IMR-90 (cell line): ENCODE measurements at regions not wholly inside any gene's neighbourhood (a gene's known extent, or its start where the extent isn't known, plus 50 kb on each side); places are given as distances from the start of the nearest gene placed in this dataset.

Experiments
- ATAC-seq: fragments of 200-7000 bp; cut with Tn5 transposase; 2 replicates; pipeline ENCODE4 v1.9.1; 2020; ENCODE audit warnings: low read depth, mild to moderate bottlenecking, moderate library complexity
- BruUV-seq: library from RNA; stranded (reverse); fragments of 400-500 nt; replicated peaks from 2 replicates; lab custom pipeline; 2021; lab: Mats Ljungman, UMichigan
- CTCF ChIA-PET: fragments of 300-600 bp; formaldehyde crosslinking; extraction: SDS; loops from one replicate; lab custom pipeline; 2021; ENCODE audit warnings: antibody characterized with exemption; lab: Yijun Ruan, JAX
- POLR2A ChIA-PET: fragments of 300-600 bp; sonication (Branson Sonifier 250); formaldehyde crosslinking; loops from one replicate; lab custom pipeline; 2022; ENCODE audit warnings: antibody characterized with exemption; ENCODE audit not compliant: unreplicated experiment; lab: Charles Lee
- DNase-seq: peaks from one replicate; pipeline ENCODE4 v3.0.0; 2013
- H2AFZ ChIP-seq: replicated peaks from 2 replicates; pipeline ENCODE3; 2013; ENCODE audit warnings: low read length, mild to moderate bottlenecking; ENCODE audit not compliant: poor library complexity
- H2AK5ac ChIP-seq: 2 replicates; pipeline ENCODE4 v1.6.1; 2013; ENCODE audit warnings: low read depth, low read length, inconsistent platforms
- H2AK9ac ChIP-seq: replicated peaks from 2 replicates; pipeline ENCODE3; 2013; ENCODE audit warnings: mild to moderate bottlenecking, low read depth, low read length, moderate library complexity; ENCODE audit not compliant: poor library complexity
- H2BK120ac ChIP-seq: 2 replicates; pipeline ENCODE4 v1.6.1; 2013; ENCODE audit warnings: low read depth, low read length, inconsistent platforms
- H2BK15ac ChIP-seq: 3 replicates; pipeline ENCODE4 v1.6.1; 2013; ENCODE audit warnings: low read depth, low read length, inconsistent platforms
- H2BK20ac ChIP-seq: 2 replicates; pipeline ENCODE4 v1.6.1; 2013; ENCODE audit warnings: low read depth, mild to moderate bottlenecking, inconsistent platforms, low read length, moderate library complexity
- H2BK5ac ChIP-seq: 2 replicates; pipeline ENCODE4 v1.6.1; 2013; ENCODE audit warnings: mild to moderate bottlenecking, low read depth, low read length, inconsistent platforms; ENCODE audit not compliant: poor library complexity, severe bottlenecking
- H3K14ac ChIP-seq: replicated peaks from 2 replicates; pipeline ENCODE4 v1.6.1; 2013; ENCODE audit warnings: low read depth, low read length, inconsistent platforms
- H3K18ac ChIP-seq: 2 replicates; pipeline ENCODE4 v1.6.1; 2013; ENCODE audit warnings: low read depth, low read length, control low read depth
- H3K23ac ChIP-seq: 2 replicates; pipeline ENCODE4 v1.6.1; 2013; ENCODE audit warnings: low read depth, low read length, inconsistent platforms
- H3K27ac ChIP-seq: 2 replicates; pipeline ENCODE4 v1.5.1; 2013; ENCODE audit warnings: mild to moderate bottlenecking, control low read depth, low read length; ENCODE audit not compliant: insufficient read depth
- H3K27me3 ChIP-seq: 2 replicates; pipeline ENCODE4 v1.6.1; 2013; ENCODE audit warnings: low read length; ENCODE audit not compliant: control insufficient read depth, insufficient read depth
- H3K36me3 ChIP-seq: 2 replicates; pipeline ENCODE4 v1.6.1; 2013; ENCODE audit warnings: low read length, mixed read lengths; ENCODE audit not compliant: control insufficient read depth, insufficient read depth
- H3K4ac ChIP-seq: 2 replicates; pipeline ENCODE4 v1.6.1; 2013; ENCODE audit warnings: low read depth, low read length, inconsistent platforms
- H3K4me1 ChIP-seq: 2 replicates; pipeline ENCODE4 v1.6.1; 2013; ENCODE audit warnings: low read length, mixed read lengths; ENCODE audit not compliant: control insufficient read depth, insufficient read depth
- H3K4me2 ChIP-seq: 2 replicates; pipeline ENCODE4 v1.6.1; 2013; ENCODE audit warnings: low read depth, mild to moderate bottlenecking, control low read depth, low read length, moderate library complexity
- H3K4me3 ChIP-seq: 2 replicates; pipeline ENCODE4 v1.5.1; 2013; ENCODE audit warnings: low read depth, mild to moderate bottlenecking, control low read depth, low read length, moderate library complexity; ENCODE audit not compliant: insufficient read depth
- H3K56ac ChIP-seq: 2 replicates; pipeline ENCODE4 v1.6.1; 2013; ENCODE audit warnings: low read length, inconsistent platforms; ENCODE audit not compliant: insufficient read depth; ENCODE audit errors: extremely low read depth
- H3K79me1 ChIP-seq, 2 experiments: 2 replicates each; pipeline ENCODE4 v1.6.1; 2013; ENCODE audit warnings: low read length in 2 of 2, inconsistent platforms in 1 of 2, low read depth in 1 of 2
- H3K9ac ChIP-seq: 2 replicates; pipeline ENCODE4 v1.6.1; 2013; ENCODE audit warnings: low read depth, low read length, control low read depth
- H3K9me1 ChIP-seq: 2 replicates; pipeline ENCODE4 v1.6.1; 2013; ENCODE audit warnings: low read length, inconsistent platforms; ENCODE audit not compliant: insufficient read depth
- H3K9me3 ChIP-seq: 2 replicates; pipeline ENCODE4 v1.6.1; 2013; ENCODE audit warnings: low read length; ENCODE audit not compliant: control insufficient read depth, insufficient read depth
- H4K20me1 ChIP-seq: 2 replicates; pipeline ENCODE4 v1.6.1; 2013; ENCODE audit warnings: low read length, inconsistent platforms; ENCODE audit not compliant: insufficient read depth
- H4K5ac ChIP-seq: 2 replicates; pipeline ENCODE4 v1.6.1; 2013; ENCODE audit warnings: mild to moderate bottlenecking, low read depth, low read length, control low read depth
- H4K8ac ChIP-seq, 2 experiments: 2 replicates each; pipeline ENCODE4 v1.6.1; 2013; ENCODE audit warnings: low read depth in 2 of 2, low read length in 2 of 2, control low read depth in 1 of 2, inconsistent platforms in 1 of 2
- H4K91ac ChIP-seq: 2 replicates; pipeline ENCODE4 v1.6.1; 2013; ENCODE audit warnings: low read depth, low read length, inconsistent platforms; ENCODE audit not compliant: insufficient read depth
- BHLHE40 ChIP-seq: fragments of 150-350 bp; IDR thresholded peaks from 2 replicates; pipeline ENCODE4 v1.6.1; 2016; ENCODE audit warnings: mild to moderate bottlenecking, low read depth, low read length
- CEBPB ChIP-seq: IDR thresholded peaks from 2 replicates; pipeline ENCODE4 v1.6.1; 2012; ENCODE audit warnings: low read depth, low read length, improper control_type of control experiment
- CHD1 ChIP-seq: IDR thresholded peaks from 2 replicates; pipeline ENCODE4 v1.6.1; 2012; ENCODE audit warnings: low read depth, low read length, improper control_type of control experiment
- CTCF ChIP-seq: conservative IDR thresholded peaks from 2 replicates; pipeline ENCODE4 v1.5.1; 2012; ENCODE audit warnings: mild to moderate bottlenecking, low read depth, low read length, improper control_type of control experiment
- ELK1 ChIP-seq: fragments of 150-350 bp; IDR thresholded peaks from 2 replicates; pipeline ENCODE4 v1.6.1; 2016; ENCODE audit warnings: low read depth, mild to moderate bottlenecking, low read length, moderate library complexity, borderline replicate concordance
- FOS ChIP-seq: fragments of 150-350 bp; IDR thresholded peaks from 2 replicates; pipeline ENCODE4 v1.6.1; 2016; ENCODE audit warnings: low read depth, low read length
- MAFK ChIP-seq: IDR thresholded peaks from 2 replicates; pipeline ENCODE4 v1.6.1; 2012; ENCODE audit warnings: low read depth, low read length, improper control_type of control experiment
- MAZ ChIP-seq: IDR thresholded peaks from 2 replicates; pipeline ENCODE4 v1.6.1; 2012; ENCODE audit warnings: low read depth, mild to moderate bottlenecking, low read length, improper control_type of control experiment, moderate library complexity, borderline replicate concordance
- MXI1 ChIP-seq: IDR thresholded peaks from 2 replicates; pipeline ENCODE4 v1.6.1; 2012; ENCODE audit warnings: low read depth, mild to moderate bottlenecking, low read length, moderate library complexity, borderline replicate concordance
- NFE2L2 ChIP-seq: fragments of 150-350 bp; IDR thresholded peaks from 2 replicates; pipeline ENCODE4 v1.6.1; 2016; ENCODE audit warnings: low read depth, mild to moderate bottlenecking, low read length
- POLR2A ChIP-seq: IDR thresholded peaks from 2 replicates; pipeline ENCODE4 v1.6.1; 2012; ENCODE audit warnings: mild to moderate bottlenecking, low read depth, low read length
- RAD21 ChIP-seq: IDR thresholded peaks from 2 replicates; pipeline ENCODE4 v1.6.1; 2012; ENCODE audit warnings: low read length, improper control_type of control experiment
- RCOR1 ChIP-seq: IDR thresholded peaks from 2 replicates; pipeline ENCODE4 v1.6.1; 2012; ENCODE audit warnings: mild to moderate bottlenecking, low read length, improper control_type of control experiment; ENCODE audit not compliant: insufficient replicate concordance
- RFX5 ChIP-seq: IDR thresholded peaks from 2 replicates; pipeline ENCODE4 v1.8.0; 2012; ENCODE audit warnings: low read depth, mild to moderate bottlenecking, low read length, moderate library complexity
- SMC3 ChIP-seq: fragments of 150-350 bp; IDR thresholded peaks from 2 replicates; pipeline ENCODE4 v1.6.1; 2016; ENCODE audit warnings: low read depth, mild to moderate bottlenecking, antibody characterized with exemption, low read length, moderate library complexity
- USF2 ChIP-seq: fragments of 150-350 bp; IDR thresholded peaks from 2 replicates; pipeline ENCODE4 v1.6.1; 2017; ENCODE audit warnings: mild to moderate bottlenecking, antibody characterized with exemption, low read length, low read depth
- WGBS, 2 experiments: methylation state at CpG; one replicate each; pipeline versions ENCODE4 v1.1.5 to v1.1.7; 2013; ENCODE audit warnings: missing lambda C conversion rate in 2 of 2; ENCODE audit not compliant: insufficient read length in 1 of 2; ENCODE audit errors: extremely low coverage in 2 of 2; 5-methylcytosine and 5-hydroxymethylcytosine counted together
- dilution Hi-C: fragments of 300-500 bp; cut with HindIII; formaldehyde crosslinking; loops from one replicate; pipeline ENCODE4 v1.14.3; 2018; ENCODE audit warnings: low sequenced_read_pairs; ENCODE audit not compliant: unreplicated experiment
- in situ Hi-C: fragments of 300-500 bp; cut with MboI; formaldehyde crosslinking; loops from 3 replicates; pipeline ENCODE4 v1.14.3; 2019; ENCODE audit warnings: low sequenced_read_pairs, inconsistent platforms, mixed read lengths
- intact Hi-C: fragments of 100-400 bp; cut with micrococcal nuclease; formaldehyde crosslinking; loops from 2 replicates; pipeline ENCODE4 v1.10.0; 2022

GRCh38 chr4:141447761-141448160 is 188.6 kb upstream of the IL15 start:
- DNase-seq: no peak
- Histone ChIP-seq H3K79me1 (no peaks in the 10 kb centered on the region), H2BK5ac (no peak overlapping the region), H2BK20ac (no peak overlapping the region), H2AK9ac (no peak overlapping the region), H3K9me3 (no peaks in the 10 kb centered on the region), H3K4me3 (no peak overlapping the region), H3K56ac (no peak overlapping the region), H3K18ac (no peak overlapping the region), H3K36me3 (no peaks in the 10 kb centered on the region), H3K23ac (no peak overlapping the region), H4K91ac (no peak overlapping the region), H3K27me3 (no peaks in the 10 kb centered on the region), H2AK5ac (no peak overlapping the region), H4K20me1 (no peaks in the 10 kb centered on the region), H3K9me1 (no peaks in the 10 kb centered on the region), H3K9ac (no peak overlapping the region), H3K4ac (no peak overlapping the region), H4K5ac (no peak overlapping the region), H4K8ac (no peak overlapping the region), H2BK120ac (no peak overlapping the region), H2BK15ac (no peak overlapping the region), H3K4me2 (no peak overlapping the region), H3K14ac (no peak overlapping the region), H3K4me1 (no peaks in the 10 kb centered on the region), H3K27ac (no peak overlapping the region), H2AFZ (no peak overlapping the region)
- in situ Hi-C loops (no loop called here), intact Hi-C loops (no loop called here), dilution Hi-C loops (no loop called here)
- TF ChIP-seq RCOR1 (no peak), RFX5 (no peak), BHLHE40 (no peak), USF2 (no peak), POLR2A (no peak), MXI1 (no peak), SMC3 (no peak), MAZ (no peak), NFE2L2 (no peak), FOS (no peak), ELK1 (no peak), CEBPB (no peak), RAD21 (no peak), CHD1 (no peak), CTCF (no peak), MAFK (no peak)
- ChIA-PET POLR2A (no interaction called here), CTCF (no interaction called here)
- WGBS, 2 experiments: 80% methylated on average over 1 of the region's 1 CpG; no CpG with 5 or more reads in 1 of the 2 experiments
- no TSS peak for BruUV-seq
- no peak for ATAC-seq
